H1 (cell line): ENCODE measurements at regions not wholly inside any gene's neighbourhood (a gene's known extent, or its start where the extent isn't known, plus 50 kb on each side); places are given as distances from the start of the nearest gene placed in this dataset.

Source experiments
- BRCA1 ChIP-seq: IDR thresholded peaks from 2 replicates; pipeline ENCODE4 v1.6.1; 2012; ENCODE audit warnings: low read depth, low read length, improper control_type of control experiment
- CTCF ChIP-seq, 3 experiments: IDR thresholded peaks; 1 replicate in 2 of 3; 2 replicates in 1 of 3; pipeline versions ENCODE4 v1.5.1 to v1.6.1; 2011; ENCODE audit warnings: low read length in 3 of 3, mild to moderate bottlenecking in 3 of 3, inconsistent platforms in 2 of 3, low read depth in 1 of 3, moderate library complexity in 1 of 3; ENCODE audit not compliant: insufficient read depth in 1 of 3; ENCODE audit errors: control extremely low read depth in 1 of 3
- RFX5 ChIP-seq: IDR thresholded peaks from 2 replicates; pipeline ENCODE4 v1.6.1; 2011; ENCODE audit warnings: low read depth, low read length, improper control_type of control experiment, borderline replicate concordance
- SIX5 ChIP-seq: IDR thresholded peaks from 2 replicates; pipeline ENCODE4 v1.6.1; 2011; ENCODE audit warnings: mild to moderate bottlenecking, low read depth, low read length
- SP1 ChIP-seq: IDR thresholded peaks from 2 replicates; pipeline ENCODE4 v1.6.1; 2011; ENCODE audit warnings: low read depth, low read length

DNA sequence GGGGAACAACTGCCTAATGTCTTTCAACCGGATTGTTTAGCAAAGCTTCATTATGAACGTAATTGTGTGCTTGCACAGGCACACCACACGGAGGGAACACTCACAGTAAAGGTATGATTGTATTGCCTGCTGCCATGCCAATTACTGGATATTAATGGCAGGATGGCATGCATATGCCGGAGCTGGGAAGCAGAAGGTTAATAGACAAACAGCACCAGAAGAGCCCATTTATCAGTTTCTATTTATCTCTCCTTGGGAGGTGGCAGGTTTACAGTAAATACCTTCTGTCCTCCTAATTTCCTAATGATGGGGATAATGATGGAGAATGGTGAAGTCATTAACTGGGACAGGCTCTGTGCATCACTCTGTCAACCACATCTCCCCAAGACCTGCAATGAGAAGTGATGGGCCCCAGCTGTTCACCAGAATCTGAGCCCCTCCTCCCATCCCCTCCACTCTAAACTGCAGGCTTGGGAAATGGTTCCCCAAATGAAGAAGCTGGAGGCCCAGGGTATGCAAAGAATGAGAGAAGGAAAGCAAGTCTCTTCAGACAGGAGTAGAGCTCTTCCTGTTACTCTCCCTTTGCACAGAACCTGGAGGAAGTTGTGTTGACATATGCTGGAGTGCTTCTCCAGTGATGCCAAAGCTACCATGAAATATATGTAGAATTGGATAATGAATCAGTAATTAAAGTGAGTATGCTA lies 160.8 kb downstream of the NAA11 start (continued):
- TF ChIP-seq CTCF (IDR thresholded peaks at IDR 0.05; ENCODE audit: control extremely low read depth in 1 of 3, insufficient read depth in 1 of 3, low read depth in 1 of 3, low read length in 3 of 3): no peak
- no peak for TF ChIP-seq RFX5
- TF ChIP-seq BRCA1: no peak
- no peak for TF ChIP-seq SP1
- no peak for TF ChIP-seq SIX5
